ENCODE measurements at regions not wholly inside any gene's neighbourhood (a gene's known extent, or its start where the extent isn't known, plus 50 kb on each side); places are given as distances from the start of the nearest gene placed in this dataset.

GRCh38 chr5:2658881-2659470 lies 92.5 kb downstream of the IRX2 start:
- TF ChIP-seq, protein P1, sequence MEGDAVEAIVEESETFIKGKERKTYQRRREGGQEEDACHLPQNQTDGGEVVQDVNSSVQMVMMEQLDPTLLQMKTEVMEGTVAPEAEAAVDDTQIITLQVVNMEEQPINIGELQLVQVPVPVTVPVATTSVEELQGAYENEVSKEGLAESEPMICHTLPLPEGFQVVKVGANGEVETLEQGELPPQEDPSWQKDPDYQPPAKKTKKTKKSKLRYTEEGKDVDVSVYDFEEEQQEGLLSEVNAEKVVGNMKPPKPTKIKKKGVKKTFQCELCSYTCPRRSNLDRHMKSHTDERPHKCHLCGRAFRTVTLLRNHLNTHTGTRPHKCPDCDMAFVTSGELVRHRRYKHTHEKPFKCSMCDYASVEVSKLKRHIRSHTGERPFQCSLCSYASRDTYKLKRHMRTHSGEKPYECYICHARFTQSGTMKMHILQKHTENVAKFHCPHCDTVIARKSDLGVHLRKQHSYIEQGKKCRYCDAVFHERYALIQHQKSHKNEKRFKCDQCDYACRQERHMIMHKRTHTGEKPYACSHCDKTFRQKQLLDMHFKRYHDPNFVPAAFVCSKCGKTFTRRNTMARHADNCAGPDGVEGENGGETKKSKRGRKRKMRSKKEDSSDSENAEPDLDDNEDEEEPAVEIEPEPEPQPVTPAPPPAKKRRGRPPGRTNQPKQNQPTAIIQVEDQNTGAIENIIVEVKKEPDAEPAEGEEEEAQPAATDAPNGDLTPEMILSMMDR (IDR thresholded peaks at IDR 0.05; ENCODE audit: low read length) = no peak
- TF ChIP-seq EZH2 (optimal IDR thresholded peaks at IDR 0.05; ENCODE audit: low read depth, low read length) = no peak
- no peak for TF ChIP-seq EZH2phosphoT487 (IDR thresholded peaks at IDR 0.05; ENCODE audit: low read length)
